ENCODE measurements at regions not wholly inside any gene's neighbourhood (a gene's known extent, or its start where the extent isn't known, plus 50 kb on each side); places are given as distances from the start of the nearest gene placed in this dataset.

- H3K4me1 ChIP-seq (ENCODE audit: control insufficient read depth, insufficient read depth, low read length), result no peaks in the 10 kb centered on the region
- DNase-seq (ENCODE audit: low read depth, low spot score) (no peak), FAIRE-seq (no peak), ATAC-seq (no peak)
- H3K9me3 ChIP-seq (replicated peaks; ENCODE audit: control insufficient read depth, insufficient read depth, low read length), result no peaks in the 10 kb centered on the region; the same call in 2 of the 3 replicates
- H3K9ac ChIP-seq (ENCODE audit: control insufficient read depth, insufficient read depth, low read length), result no peak overlapping the region
- SMC1A ChIA-PET (ENCODE audit: uncharacterized antibody, unreplicated experiment), result no interaction called here
- H3K36me3 ChIP-seq (ENCODE audit: control insufficient read depth in 2 of 2, insufficient read depth in 2 of 2, low read length in 1 of 2), result no peaks in the 10 kb centered on the region
- intact Hi-C loops (cut with micrococcal nuclease; ENCODE audit: unreplicated experiment) (no loop called here), in situ Hi-C loops (cut with MboI) (no loop called here)
- POLR2A ChIA-PET, result no interaction called here
- no peaks in the 10 kb centered on the region; a peak in 2 of 4 replicates for H3K27me3 ChIP-seq (replicated peaks in 1 of 2; ENCODE audit: control insufficient read depth in 2 of 2, insufficient read depth in 2 of 2, low read length in 1 of 2)
- no peak overlapping the region for H3K4me3 ChIP-seq
- H4K20me1 ChIP-seq (ENCODE audit: control insufficient read depth, insufficient read depth), result no peaks in the 10 kb centered on the region
- H3K4me2 ChIP-seq (ENCODE audit: control insufficient read depth, insufficient read depth), result no peak overlapping the region
- no TSS peak for BruUV-seq (replicated peaks)
- RAD21 ChIA-PET (ENCODE audit: unreplicated experiment), result no interaction called here
- no peaks in the 10 kb centered on the region for H3K79me2 ChIP-seq (ENCODE audit: control insufficient read depth, insufficient read depth, low read length)
- H2AFZ ChIP-seq (ENCODE audit: control insufficient read depth, low read depth, low read length), result no peak overlapping the region
- H3K27ac ChIP-seq (ENCODE audit: control insufficient read depth, insufficient read depth), result no peak overlapping the region
- 0% methylated on average over 3 of the region's 3 CpGs for WGBS (ENCODE audit: insufficient coverage, insufficient replicate concordance, low lambda C conversion rate, missing lambda C conversion rate)
- CTCF ChIA-PET, result interaction anchor here (1.1 to 1.4 kb wide), 2 partner anchors 15 to 23 kb away, joined by 3 to 4 read pairs; no protein-coding TSS in a partner anchor
- TF ChIP-seq KAT2A (conservative IDR thresholded peaks at IDR 0.05; ENCODE audit: control insufficient read depth, low read depth, low read length) (no peak), SIX5 (IDR thresholded peaks at IDR 0.05; ENCODE audit: low read depth, low read length, severe bottlenecking) (no peak), SMAD1 (IDR thresholded peaks at IDR 0.05; ENCODE audit: low read depth, partially characterized antibody) (no peak), YY1 (IDR thresholded peaks at IDR 0.05; ENCODE audit: low read depth, low read length) (no peak), TBL1XR1 (IDR thresholded peaks at IDR 0.05; ENCODE audit: low read depth, low read length) (no peak), NRF1 (conservative IDR thresholded peaks at IDR 0.05; ENCODE audit: low read depth, low read length) (no peak), STAT1 (conservative IDR thresholded peaks at IDR 0.05) (no peak), RELB (IDR thresholded peaks at IDR 0.05; ENCODE audit: low read depth) (no peak), IRF3 (IDR thresholded peaks at IDR 0.05) (no peak), SKIL (IDR thresholded peaks at IDR 0.05; ENCODE audit: low read depth, poor library complexity, severe bottlenecking) (no peak), IRF4 (IDR thresholded peaks at IDR 0.05; ENCODE audit: low read depth, low read length) (no peak), ZBTB4 (CRISPR knock-in tag; IDR thresholded peaks at IDR 0.05) (no peak), ZNF622 (IDR thresholded peaks at IDR 0.05) (no peak), EP300 (IDR thresholded peaks at IDR 0.05; ENCODE audit: borderline replicate concordance in 1 of 2, control insufficient read depth in 1 of 2, low read depth in 2 of 2, low read length in 2 of 2) (no peak), CTCF (IDR thresholded peaks at IDR 0.05 in 2 of 3, conservative IDR thresholded peaks at IDR 0.05 in 1 of 3; ENCODE audit: control insufficient read depth in 2 of 3, extremely low read depth in 1 of 3, insufficient read depth in 1 of 3, low read depth in 3 of 3, low read length in 3 of 3) (no peak)
These were observed 342.0 kb upstream of the WWC1 start for GRCh38 chr5:167949435-167949834.

Data from GM12878 (cell line).